ENCODE measurements at regions not wholly inside any gene's neighbourhood (a gene's known extent, or its start where the extent isn't known, plus 50 kb on each side); places are given as distances from the start of the nearest gene placed in this dataset.
"Not testable (repeated sequence)": the region's sequence is repeated elsewhere in the genome, so short reads cannot be mapped to it uniquely, and the experiment has no call there.

DNA sequence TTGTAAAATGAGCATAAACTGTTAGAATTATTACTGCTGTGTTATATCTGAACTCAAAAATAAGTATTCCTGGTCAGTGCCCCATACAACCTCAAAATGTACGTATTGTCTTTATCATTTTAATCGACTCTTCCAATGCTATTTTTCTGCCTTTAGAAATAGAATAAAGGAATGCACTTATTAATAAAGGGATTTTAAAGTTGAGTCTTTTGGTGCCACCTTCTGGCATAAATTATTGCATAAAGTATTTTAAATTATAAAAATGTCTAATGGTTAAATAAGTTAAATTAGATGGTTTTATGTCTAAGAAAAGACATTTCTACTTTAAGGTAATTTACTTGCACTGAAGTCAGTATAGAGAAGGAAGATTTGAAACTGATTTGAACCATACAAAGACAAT lies 424.0 kb upstream of the NDST4 start:
- DNase-seq, result no peak

DNA sequence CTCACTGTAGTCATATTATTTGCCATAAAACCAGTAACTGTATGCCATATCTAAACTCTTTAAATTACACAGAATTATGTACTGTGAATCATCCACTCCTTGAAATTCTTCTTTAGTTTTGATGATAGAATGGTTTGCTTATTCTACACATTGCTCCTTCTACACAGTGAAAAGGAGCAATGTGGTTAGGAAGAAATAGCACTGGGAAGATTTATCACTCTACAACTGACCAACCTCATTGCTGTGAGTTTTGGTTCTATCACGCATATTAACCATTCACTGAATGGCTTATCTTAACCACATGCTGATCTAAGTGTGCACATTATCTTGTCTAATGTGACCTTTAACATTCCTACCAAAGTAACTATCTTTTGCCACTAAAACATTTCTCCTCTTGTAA lies 415.7 kb upstream of the NDST4 start:
- no peak for DNase-seq

DNA sequence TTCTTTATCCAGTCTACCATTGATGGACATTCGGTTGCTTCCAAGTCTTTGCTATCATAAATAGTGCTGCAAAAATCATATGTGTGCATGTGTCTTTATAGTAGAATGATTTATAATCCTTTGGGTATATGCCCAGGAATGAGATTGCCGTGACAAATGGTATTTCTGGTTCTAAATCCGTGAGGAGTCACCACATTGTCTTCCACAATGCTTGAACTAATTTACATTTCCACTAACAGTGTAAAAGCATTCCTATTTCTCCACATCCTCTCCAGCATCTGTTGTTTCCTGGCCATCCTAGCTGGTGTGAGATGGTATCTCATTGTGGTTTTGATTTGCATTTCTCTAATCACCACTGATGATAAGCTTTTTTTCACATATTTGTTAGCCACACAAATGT lies 406.1 kb upstream of the NDST4 start:
- DNase-seq, result not testable (repeated sequence)

DNA sequence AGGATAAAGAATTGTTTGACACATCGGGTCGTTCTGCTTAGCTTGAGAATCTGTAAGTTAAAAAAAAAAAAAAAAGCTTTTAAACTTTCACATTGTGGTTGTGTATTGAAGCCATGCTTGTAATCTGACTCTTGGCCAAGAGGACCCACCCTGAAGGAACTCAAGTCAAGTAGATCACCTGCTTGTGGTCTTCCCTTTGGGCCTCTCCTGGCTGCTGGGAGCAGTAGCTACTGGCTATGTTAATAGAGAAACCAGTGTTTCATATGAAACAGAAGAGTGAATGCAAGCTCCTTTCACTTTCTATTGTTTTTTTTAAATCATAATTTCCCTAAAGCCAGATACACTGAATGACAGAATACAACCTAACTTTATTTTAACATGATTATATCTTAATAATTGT lies 402.4 kb upstream of the NDST4 start:
- no peak for DNase-seq

DNA sequence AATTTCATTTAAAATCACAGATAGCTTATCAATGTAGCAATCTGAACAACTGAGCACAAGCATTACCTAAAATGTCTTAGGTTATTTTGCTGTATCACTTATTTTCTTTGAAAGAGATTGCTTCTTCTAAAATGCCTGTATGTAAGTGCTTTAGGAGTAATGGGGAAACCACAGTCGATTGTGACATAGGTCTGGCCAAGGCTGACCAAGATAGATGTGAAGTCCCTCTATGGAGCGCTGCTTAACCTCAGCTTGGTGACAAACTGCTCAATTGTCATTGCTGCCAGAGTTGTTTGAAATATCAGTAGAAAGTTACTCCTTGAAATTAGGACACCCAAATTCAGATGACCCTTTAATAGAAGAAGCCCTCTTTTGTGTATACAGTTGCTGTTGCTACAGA lies 401.9 kb upstream of the NDST4 start:
- no peak for DNase-seq

DNA sequence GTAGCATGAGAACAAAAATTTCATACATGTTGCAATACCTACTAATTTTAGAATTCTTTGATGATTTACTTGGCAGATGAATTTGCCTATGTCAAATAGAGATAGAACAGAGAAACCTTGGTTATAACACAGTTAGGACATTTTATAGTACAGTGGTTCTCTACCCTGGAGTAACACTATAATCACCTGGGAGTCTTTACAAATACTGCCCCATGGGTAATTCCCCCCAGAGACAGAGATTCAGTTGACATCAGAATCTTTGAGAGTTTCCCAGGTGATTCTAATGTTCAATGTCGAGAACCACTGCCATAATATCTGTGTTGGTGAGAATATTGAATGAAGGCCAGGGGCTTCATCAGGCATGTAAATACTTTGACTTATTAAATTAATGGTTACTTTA lies 401.3 kb upstream of the NDST4 start:
- DNase-seq, result no peak

DNA sequence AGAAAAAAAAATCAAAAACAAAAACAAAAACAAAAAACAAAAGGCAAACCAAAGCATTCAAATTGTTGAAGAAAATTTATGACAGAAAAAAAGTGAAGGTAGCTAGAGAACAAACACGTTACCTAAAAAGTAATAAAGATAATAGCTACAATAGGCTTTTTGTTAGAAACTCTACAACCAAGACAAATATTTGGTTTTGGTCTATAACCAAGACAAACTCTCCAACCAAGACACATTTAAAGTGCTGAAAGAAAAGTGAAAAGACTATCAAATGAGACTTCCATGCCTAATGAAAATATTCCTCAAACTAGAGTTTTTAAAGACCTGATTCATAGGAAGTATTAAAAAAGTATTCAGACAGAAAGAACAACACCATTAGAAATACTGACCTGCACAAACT lies 391.9 kb upstream of the NDST4 start:
- no peak for DNase-seq

DNA sequence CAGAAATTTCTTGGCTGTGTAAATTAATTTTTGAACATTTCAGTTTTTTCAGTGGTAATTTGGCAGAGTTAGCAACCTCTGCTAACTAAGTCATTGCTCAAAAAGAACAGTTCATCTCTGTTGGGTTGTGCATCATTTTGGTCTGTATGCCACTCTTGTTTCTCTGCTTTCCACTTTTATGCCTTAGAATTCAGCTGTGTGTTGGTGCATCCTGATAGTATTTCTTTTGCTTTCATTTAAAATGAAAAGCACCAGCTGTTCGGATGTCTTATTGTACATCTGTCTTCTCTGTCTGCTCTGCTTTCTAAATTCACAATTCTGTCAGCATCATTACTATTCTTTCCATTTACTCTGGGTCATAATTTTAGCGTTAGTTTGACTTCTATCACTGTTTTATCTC lies 388.2 kb upstream of the NDST4 start:
- no peak for DNase-seq

DNA sequence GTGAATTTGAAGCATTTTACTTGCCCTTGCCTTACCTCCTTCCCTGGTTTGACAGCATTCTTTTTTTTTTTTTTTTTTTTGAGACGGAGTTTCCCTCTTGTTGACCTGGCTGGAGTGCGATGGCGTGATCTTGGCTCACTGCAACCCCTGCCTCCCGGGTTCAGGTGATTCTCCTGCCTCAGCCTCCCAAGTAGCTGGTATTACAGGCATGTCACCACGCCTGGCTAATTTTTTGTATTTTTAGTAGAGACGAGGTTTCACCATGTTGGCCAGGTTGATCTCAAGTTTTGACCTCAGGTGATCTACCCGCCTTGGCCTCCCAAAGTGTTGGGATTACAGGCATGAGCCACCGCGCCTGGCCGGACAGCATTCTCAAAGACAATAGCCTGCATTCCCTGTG lies 380.4 kb upstream of the NDST4 start:
- DNase-seq, result not testable (repeated sequence)

DNA sequence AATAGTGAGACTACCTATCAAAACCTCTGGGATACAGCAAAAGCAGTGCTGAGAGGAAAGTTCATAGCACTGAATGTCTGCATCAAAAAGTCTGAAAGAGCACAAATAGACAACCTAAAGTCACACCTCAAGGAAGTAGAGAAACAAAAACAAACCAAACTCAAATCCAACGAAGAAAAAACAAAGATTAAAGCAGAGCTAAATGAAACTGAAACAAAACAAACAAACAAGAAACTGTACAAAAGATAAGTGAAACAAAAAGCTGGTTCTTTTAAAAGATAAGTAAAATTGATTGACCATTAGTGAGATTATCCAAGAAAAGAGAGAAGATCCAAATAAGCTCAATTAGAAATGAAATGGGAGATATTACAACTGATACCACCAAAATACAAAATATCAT lies 378.3 kb upstream of the NDST4 start:
- DNase-seq, result no peak

DNA sequence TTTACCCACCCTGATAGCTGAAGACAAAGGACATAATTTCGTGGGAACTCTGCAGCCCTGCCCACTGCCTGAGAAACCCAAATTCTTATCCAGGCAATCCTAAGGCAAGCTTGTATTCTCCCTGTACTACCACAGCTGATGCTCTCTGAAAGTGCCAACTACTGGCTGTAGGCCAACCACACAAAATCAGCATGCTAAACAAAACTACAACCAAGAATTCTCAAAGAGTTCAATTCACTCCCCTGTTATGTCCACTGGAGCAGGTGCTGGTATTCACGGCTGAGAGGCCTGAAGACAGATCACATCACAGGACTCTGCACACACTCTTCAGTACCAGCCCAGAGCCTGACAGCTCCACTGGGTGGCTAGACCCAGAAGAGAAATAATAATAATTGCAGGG lies 375.9 kb upstream of the NDST4 start:
- DNase-seq, result no peak

DNA sequence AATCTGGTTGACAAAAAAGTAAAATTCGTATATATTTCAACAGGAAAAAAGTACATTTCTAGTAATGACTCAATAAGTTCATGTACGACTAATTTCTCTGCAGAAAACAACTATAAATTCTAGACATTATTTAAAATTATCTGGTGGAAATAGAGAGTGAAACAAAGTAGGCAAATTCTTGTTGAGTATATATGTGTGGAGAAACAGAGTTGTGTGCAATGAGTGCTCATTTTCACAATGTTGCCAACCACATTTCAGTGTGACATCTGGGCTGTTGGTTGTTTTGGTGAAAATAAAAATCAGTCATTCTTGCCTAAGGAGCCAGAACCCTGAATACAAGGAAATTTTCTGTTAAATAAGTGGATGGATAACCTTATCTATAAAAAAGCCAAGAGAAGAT lies 372.0 kb upstream of the NDST4 start:
- DNase-seq, result no peak

DNA sequence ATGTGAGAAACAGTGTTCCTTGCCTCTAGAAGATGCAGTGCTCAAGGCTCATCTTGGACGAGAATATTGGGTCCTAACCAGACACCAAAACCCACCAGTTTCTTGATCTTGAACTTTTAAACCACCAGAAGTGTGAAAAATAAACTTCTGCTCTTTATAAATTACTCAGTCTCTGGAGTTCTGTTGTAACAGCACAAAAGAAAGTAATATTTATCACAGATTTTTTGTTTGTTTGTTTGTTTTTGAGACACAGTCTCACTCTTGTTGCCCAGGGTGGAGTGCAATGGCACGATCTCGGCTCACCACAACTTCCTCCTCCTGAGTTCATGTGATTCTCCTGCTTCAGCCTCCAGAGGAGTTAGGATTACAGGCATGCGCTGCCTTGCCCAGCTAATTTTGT lies 371.1 kb upstream of the NDST4 start:
- DNase-seq, result no peak

DNA sequence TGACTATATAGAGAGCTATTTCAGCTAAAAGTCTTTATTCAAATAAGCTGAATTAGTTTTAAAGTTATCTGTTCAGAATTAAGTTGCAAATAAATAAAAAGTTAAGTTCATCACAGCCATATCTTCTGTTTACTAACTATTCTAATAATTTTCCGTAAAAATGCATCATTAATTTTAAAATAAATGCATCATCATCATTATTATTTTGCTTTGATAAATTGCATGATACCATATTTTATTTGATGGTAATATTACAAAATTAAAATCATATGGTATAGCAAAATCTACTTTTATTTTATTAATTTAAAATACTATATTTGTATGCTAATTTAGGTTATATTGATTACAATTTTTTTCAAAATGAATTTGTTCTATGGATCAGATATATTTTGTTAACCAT lies 357.3 kb upstream of the NDST4 start:
- no peak for DNase-seq

DNA sequence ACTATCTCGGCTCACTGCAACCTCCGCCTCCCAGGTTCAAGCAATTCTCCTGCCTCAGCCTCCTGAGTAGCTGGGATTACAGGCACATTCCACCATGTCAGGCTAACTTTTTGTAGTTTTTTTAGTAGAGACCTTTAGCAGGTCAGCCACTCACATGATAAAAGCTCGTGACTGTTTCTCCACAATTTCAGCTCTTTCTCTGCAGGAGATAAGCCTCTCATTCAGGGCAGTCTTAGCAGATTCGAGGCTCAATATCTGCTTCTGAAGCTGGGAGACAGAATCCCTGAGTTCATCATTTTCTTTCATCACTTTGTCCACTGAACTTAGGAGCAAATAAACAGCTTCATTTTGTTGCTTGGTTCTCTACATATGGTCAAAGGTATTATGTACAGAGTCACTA lies 345.9 kb upstream of the NDST4 start:
- not testable (repeated sequence) for DNase-seq

DNA sequence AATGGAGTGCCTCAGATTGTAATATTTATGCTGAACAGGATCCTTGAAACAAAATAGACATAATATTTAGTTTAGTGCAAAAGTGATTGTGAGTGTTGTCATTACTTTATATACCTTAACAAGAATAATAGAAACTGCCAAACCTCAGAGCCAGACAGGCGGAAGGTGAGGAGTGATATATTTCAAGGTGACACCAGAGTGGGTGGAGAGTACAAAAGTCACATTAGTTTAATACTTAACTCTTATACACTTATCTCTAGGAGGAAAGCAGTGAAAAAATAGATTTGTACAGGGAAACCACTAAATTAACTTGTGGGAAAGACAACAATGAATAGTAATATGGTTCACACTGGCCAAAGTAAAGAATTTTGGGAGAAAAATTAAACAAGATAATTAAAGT lies 342.8 kb upstream of the NDST4 start:
- DNase-seq, result no peak

DNA sequence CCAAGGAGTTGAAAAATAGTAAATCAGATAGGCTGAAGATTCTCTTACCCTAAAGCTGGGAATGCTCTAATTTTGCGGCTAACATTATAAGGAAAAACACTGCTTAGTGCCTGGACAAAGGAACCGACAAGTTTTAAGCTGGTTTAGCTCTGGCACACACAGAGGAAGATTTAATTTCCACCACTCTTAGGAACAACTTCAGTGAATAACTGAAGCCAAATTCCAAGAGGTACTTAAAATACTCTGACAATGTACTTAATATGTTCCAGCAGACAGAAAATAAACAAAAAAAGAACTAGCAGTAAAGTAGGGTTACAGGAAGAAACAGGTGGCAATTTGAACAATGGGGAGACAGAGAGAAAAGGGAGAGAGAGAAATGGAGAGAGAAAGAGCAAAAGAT lies 340.8 kb upstream of the NDST4 start:
- DNase-seq, result no peak

DNA sequence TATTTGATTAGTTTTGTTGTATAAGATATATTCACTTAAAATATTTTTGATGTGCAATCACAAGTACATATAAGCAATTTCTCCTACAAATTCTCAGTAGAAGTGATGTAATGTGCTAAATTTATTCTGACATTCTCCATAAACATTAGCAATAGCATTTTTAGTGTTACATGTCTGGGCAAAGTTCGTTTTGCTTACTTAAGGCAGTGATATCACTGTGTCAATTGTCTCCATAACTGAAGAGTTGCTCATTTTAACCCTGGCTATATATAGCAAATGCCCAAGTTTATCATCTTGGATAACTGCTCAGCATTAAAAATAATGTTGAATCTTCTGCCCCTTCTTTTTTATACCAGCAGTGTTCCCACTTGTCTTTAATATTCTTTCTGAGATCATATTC lies 340.0 kb upstream of the NDST4 start:
- no peak for DNase-seq

DNA sequence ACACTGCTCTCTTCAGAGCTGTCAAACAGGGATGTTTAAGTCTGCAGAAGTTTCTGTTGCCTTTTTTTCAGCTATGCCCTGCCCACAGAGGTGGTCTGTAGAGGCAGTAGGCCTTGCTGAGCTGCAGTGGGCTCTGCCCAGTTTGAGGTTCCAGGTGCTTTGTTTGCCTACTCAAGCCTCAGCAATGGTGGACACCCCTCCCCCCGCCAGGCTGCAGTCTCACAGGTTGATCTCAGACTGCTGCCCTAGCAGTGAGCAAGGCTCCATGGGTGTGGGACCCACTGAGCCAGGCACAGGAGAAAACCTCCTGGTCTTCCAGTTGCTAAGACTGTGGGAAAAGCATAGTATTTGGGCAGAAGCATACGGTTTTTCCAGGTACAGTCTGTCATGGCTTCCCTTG lies 338.8 kb upstream of the NDST4 start:
- DNase-seq, result not testable (repeated sequence)

DNA sequence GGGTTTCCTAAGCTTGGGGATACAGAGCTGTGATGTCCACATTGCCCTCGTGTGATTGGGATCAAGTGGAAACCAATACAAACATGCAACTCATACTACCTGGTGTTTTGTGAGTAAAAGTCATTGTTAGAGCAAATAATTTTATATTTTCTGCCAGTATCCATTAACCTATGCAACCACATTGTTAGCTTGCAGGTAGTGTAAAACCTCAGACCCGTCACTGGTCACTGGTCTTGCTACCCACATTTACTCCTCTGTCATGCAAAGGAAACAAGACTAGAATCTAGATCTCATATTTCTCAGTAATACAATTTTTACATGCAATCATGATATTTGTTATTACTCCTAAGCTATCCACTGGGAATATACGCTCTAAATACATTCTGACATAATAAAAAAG lies 324.3 kb upstream of the NDST4 start:
- no peak for DNase-seq

DNA sequence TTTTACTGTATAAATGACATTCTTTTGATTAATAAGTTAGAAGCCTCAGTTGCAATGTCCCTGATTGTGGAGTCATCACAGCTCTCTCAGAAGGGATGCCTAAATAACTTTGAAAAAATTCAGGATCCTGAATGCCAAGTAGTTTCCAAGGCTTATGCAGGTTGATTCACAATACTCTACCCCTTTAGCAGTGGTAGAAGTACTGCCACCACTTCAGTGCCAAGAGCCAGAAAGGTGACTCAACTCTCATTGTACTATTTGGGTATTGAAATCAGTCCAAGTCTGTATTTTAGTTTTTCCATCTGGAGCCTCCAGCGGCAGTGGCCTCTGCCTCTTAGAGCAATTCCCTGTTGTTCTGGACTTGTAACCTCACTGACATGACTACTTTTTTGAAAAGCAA lies 320.1 kb upstream of the NDST4 start:
- no peak for DNase-seq

DNA sequence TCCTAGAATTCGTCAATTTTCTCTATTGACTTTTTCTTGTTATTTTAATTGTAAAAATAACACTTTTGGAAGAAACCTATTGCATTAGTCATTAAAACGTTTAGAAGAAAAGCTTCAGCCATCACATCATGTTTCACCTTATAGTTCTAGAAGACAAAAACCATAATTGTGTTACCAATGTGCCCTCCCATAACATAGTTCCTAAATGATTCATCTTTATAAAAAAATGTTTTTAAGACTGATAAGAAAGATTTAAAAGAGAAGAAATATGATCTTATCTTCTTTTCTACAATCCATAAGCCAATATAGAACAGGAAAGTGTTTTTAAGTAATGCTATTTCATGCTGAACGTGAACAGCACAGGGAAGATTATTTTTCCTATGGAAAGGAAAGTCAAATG lies 316.6 kb upstream of the NDST4 start:
- no peak for DNase-seq

DNA sequence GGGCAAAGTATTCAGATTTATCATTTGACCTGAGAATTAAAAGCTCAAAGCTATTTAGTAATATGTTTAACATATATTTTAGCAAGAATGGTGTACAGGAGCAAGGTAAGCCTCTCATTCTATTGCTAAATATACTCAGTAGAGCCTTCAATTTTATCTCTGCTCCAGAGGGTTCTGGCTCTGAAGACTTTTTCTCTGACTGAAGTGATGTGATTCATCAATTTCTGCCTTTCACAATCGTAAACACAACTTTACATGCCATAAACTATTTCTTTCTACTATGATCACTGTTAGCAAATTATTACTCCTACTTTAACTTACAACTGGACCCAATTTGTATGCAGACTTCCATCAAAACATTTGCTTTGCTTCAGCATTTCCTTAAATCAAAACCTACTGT lies 315.0 kb upstream of the NDST4 start:
- DNase-seq, result no peak

DNA sequence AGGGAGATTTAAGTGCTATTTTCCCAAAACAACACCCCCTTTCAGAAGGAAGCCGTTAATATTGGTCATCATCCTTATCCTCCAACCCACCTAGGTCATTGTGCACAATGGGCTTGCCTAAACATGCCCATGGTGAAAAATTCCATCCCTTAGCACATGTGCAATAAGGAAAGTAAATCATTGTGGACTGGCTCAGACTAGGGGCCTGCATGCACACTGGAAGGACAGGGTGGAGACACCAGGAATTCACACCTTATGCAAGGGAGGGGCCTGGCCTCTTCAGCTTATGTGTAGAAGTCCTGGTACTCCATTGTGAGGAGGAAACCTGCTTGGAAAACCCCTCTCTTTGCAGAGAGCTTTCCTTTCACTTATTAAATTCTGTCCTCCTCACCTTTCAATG lies 311.4 kb upstream of the NDST4 start:
- no peak for DNase-seq

DNA sequence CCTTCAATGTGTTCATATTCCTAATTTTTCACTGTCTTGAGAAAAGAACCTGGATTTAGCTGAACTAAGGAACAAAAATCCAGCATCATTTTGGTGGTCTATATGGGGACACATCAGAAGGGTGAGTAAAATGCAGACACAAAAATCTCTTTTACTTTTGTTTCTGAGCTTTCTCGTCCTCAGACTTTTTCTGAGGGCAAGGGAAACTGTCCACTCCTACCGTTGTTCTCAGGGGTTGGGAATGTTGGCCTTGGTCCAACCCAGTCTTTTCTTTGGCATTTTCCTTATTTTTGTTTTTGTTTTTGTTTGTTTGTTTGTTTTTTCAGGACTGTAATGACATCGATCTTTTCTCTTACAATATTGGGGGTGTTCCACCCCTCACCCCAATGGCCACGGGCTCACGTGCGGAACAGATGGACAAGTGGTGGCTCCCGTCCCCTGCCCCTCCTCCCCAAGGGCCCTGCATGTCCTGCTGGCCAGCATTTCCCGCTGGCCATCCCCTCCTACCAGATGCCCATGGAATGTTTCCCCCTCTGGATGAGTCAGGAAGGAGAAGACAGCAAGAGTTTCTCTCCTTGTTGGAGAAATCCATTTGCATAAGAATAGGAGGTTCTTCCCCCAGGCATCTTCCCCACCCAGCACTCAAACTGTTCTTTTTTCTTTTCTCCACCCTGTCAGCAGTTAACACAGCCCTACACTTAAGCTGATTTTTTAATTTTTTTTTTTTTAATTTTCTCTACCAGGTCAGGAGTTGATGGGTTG lies 305.4 kb upstream of the NDST4 start:
- no peak for DNase-seq

DNA sequence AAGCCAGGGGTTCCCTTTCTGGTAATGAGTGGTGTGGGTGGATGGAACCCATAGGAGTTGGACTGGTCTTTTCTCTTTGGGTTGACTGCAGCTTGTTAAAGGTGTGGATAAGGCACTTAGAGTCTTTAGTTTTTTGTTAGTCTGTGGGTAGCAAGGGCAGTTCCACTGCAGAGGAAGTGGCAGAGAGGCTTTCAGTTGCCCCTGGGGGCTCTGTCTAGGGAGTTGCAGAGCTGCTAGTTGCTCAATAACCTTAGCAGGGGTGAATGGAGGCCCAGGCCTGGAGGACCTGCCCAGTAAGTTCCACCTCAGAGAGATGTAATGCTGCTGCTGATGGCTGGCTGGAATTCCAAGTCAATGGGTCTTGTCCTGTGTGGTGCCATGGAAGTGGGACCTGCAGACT lies 282.6 kb upstream of the NDST4 start:
- no peak for DNase-seq
